ENCODE measurements at regions not wholly inside any gene's neighbourhood (a gene's known extent, or its start where the extent isn't known, plus 50 kb on each side); places are given as distances from the start of the nearest gene placed in this dataset.

DNA sequence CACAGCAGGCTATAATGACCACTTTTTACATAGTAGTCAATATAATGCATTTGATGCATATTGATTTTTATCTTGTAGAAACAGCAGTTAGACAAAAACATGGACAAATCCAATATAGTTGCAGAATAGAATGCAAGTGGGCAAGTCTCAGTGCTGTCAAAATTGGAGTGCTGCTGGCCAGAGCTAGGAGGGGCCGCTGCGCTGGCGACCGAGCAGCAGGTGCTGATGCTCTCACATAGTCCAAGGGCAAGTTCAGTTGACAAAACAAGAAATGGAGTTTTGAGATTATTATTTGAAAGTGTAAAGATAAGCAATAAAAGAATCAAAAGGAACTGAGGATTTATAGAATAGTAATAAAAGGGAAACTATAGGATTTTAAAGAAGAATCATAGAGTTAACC is 60.6 kb upstream of the CDK20 start:
- Histone ChIP-seq H3K27ac (ENCODE audit: low read depth, low read length) (no peak overlapping the region), H3K4me1 (ENCODE audit: control insufficient read depth, low read depth, low read length) (no peaks in the 10 kb centered on the region), H2BK15ac (replicated peaks; ENCODE audit: low read depth) (no peak overlapping the region), H3K4ac (ENCODE audit: low read depth, low read length) (no peak overlapping the region), H4K8ac (ENCODE audit: low read depth, low read length) (no peak overlapping the region), H3K56ac (ENCODE audit: low read length) (no peak overlapping the region), H3K27me3 (ENCODE audit: insufficient read depth, low read length, poor library complexity) (no peaks in the 10 kb centered on the region), H3K79me1 (ENCODE audit: low read length) (no peaks in the 10 kb centered on the region), H3K18ac (ENCODE audit: low read length) (no peak overlapping the region), H2BK120ac (ENCODE audit: low read depth, low read length) (no peak overlapping the region), H4K5ac (ENCODE audit: low read length) (no peak overlapping the region), H2AK5ac (ENCODE audit: low read length) (no peak overlapping the region), H3K23ac (ENCODE audit: low read length) (no peak overlapping the region), H3K9ac (ENCODE audit: low read length) (no peak overlapping the region), H2BK5ac (ENCODE audit: low read length) (no peak overlapping the region), H3K4me3 (ENCODE audit: low read length) (no peak overlapping the region), H3K4me2 (ENCODE audit: low read length) (no peak overlapping the region), H3K79me2 (ENCODE audit: control insufficient read depth, insufficient read depth, low read length) (no peaks in the 10 kb centered on the region), H3K36me3 (ENCODE audit: control insufficient read depth, insufficient read depth, low read length) (no peaks in the 10 kb centered on the region)
- no peak for DNase-seq
- WGBS (ENCODE audit: extremely low coverage, insufficient coverage, low lambda C conversion rate) = no CpG with 5 or more reads among the region's 4 CpGs

DNA sequence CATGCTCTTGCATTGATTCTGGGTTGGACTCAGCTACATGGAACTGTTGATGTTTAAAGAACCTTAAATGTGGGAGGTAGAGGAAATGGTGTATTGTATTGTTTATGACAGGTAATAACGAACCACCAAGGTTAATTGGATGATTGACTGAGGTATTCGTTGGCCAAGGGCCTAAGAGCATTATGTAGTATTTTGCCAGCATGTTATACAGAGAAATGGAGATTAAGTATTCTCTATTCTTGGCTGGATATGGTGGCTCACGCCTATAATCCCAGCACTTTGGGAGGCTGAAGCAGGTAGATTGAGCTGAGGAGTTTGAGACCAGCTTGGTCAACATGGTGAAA is 59.0 kb upstream of the CDK20 start:
- H3K9ac ChIP-seq (ENCODE audit: low read length) = no peak overlapping the region
- H3K4me2 ChIP-seq (ENCODE audit: low read length) = no peak overlapping the region
- H3K27ac ChIP-seq (ENCODE audit: low read depth, low read length) = no peak overlapping the region
- no peak overlapping the region for H3K56ac ChIP-seq (ENCODE audit: low read length)
- WGBS (ENCODE audit: extremely low coverage, insufficient coverage, low lambda C conversion rate) = no CpG with 5 or more reads among the region's 3 CpGs
- no peaks in the 10 kb centered on the region for H3K4me1 ChIP-seq (ENCODE audit: control insufficient read depth, low read depth, low read length)
- H3K4ac ChIP-seq (ENCODE audit: low read depth, low read length) = no peak overlapping the region
- no peaks in the 10 kb centered on the region for H3K79me2 ChIP-seq (ENCODE audit: control insufficient read depth, insufficient read depth, low read length)
- H3K18ac ChIP-seq (ENCODE audit: low read length) = no peak overlapping the region
- no peaks in the 10 kb centered on the region for H3K27me3 ChIP-seq (ENCODE audit: insufficient read depth, low read length, poor library complexity)
- no peak overlapping the region for H2BK5ac ChIP-seq (ENCODE audit: low read length)
- H4K8ac ChIP-seq (ENCODE audit: low read depth, low read length) = no peak overlapping the region
- no peak overlapping the region for H2BK120ac ChIP-seq (ENCODE audit: low read depth, low read length)
- H3K4me3 ChIP-seq (ENCODE audit: low read length) = no peak overlapping the region
- H2AK5ac ChIP-seq (ENCODE audit: low read length) = no peak overlapping the region
- H4K5ac ChIP-seq (ENCODE audit: low read length) = no peak overlapping the region
- no peak for DNase-seq
- no peak overlapping the region for H3K23ac ChIP-seq (ENCODE audit: low read length)
- H3K79me1 ChIP-seq (ENCODE audit: low read length) = no peaks in the 10 kb centered on the region
- H2BK15ac ChIP-seq (replicated peaks; ENCODE audit: low read depth) = no peak overlapping the region
- H3K36me3 ChIP-seq (ENCODE audit: control insufficient read depth, insufficient read depth, low read length) = no peaks in the 10 kb centered on the region

GRCh38 chr9:88028338-88028737 is 54.0 kb upstream of the CDK20 start:
- Histone ChIP-seq H3K18ac (ENCODE audit: low read length) (no peak overlapping the region), H2BK15ac (replicated peaks; ENCODE audit: low read depth) (no peak overlapping the region), H2BK5ac (ENCODE audit: low read length) (no peak overlapping the region), H3K27me3 (ENCODE audit: insufficient read depth, low read length, poor library complexity) (no peaks in the 10 kb centered on the region), H3K4me2 (ENCODE audit: low read length) (no peak overlapping the region), H3K23ac (ENCODE audit: low read length) (no peak overlapping the region), H2BK120ac (ENCODE audit: low read depth, low read length) (no peak overlapping the region), H3K4ac (ENCODE audit: low read depth, low read length) (no peak overlapping the region), H4K5ac (ENCODE audit: low read length) (no peak overlapping the region), H2AK5ac (ENCODE audit: low read length) (no peak overlapping the region), H3K56ac (ENCODE audit: low read length) (no peak overlapping the region), H3K36me3 (ENCODE audit: control insufficient read depth, insufficient read depth, low read length) (no peaks in the 10 kb centered on the region), H4K8ac (ENCODE audit: low read depth, low read length) (no peak overlapping the region), H3K4me1 (ENCODE audit: control insufficient read depth, low read depth, low read length) (peaks cover 3% of the 10 kb centered on the region), H3K4me3 (ENCODE audit: low read length) (no peak overlapping the region), H3K79me1 (ENCODE audit: low read length) (no peaks in the 10 kb centered on the region), H3K79me2 (ENCODE audit: control insufficient read depth, insufficient read depth, low read length) (no peaks in the 10 kb centered on the region), H3K9ac (ENCODE audit: low read length) (no peak overlapping the region), H3K27ac (ENCODE audit: low read depth, low read length) (no peak overlapping the region)
- WGBS (ENCODE audit: extremely low coverage, insufficient coverage, low lambda C conversion rate) = no CpG with 5 or more reads among the region's 2 CpGs
- DNase-seq = no peak

DNA sequence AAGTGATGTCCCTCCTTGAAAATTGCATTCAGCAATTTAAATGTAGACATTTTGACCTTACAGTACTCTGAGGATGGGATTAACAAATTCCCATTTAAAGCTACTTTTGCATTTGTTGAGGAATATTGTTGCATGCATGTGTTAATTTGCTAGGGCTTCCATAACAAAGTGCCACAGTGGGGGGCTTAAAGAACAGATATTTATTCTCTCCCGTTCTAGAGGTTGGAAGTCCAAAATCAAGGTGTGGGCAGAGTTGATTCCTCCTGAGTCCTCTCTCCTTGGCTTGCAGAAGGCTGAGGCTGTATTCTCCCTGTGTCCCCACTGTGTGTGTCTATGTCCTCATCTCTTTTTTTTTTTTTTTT is 51.8 kb upstream of the CDK20 start:
- no peaks in the 10 kb centered on the region for H3K36me3 ChIP-seq (ENCODE audit: control insufficient read depth, insufficient read depth, low read length)
- H4K5ac ChIP-seq (ENCODE audit: low read length) = no peak overlapping the region
- peak; percentile 8 for DNase-seq
- peaks cover 3% of the 10 kb centered on the region for H3K4me1 ChIP-seq (ENCODE audit: control insufficient read depth, low read depth, low read length)
- WGBS (ENCODE audit: extremely low coverage, insufficient coverage, low lambda C conversion rate) = no CpG with 5 or more reads among the region's 1 CpG
- no peak overlapping the region for H2AK5ac ChIP-seq (ENCODE audit: low read length)
- H3K56ac ChIP-seq (ENCODE audit: low read length) = no peak overlapping the region
- H3K79me2 ChIP-seq (ENCODE audit: control insufficient read depth, insufficient read depth, low read length) = no peaks in the 10 kb centered on the region
- no peak overlapping the region for H3K18ac ChIP-seq (ENCODE audit: low read length)
- H3K23ac ChIP-seq (ENCODE audit: low read length) = no peak overlapping the region
- no peaks in the 10 kb centered on the region for H3K79me1 ChIP-seq (ENCODE audit: low read length)
- H2BK120ac ChIP-seq (ENCODE audit: low read depth, low read length) = no peak overlapping the region
- no peak overlapping the region for H2BK15ac ChIP-seq (replicated peaks; ENCODE audit: low read depth)
- H2BK5ac ChIP-seq (ENCODE audit: low read length) = no peak overlapping the region
- H3K27ac ChIP-seq (ENCODE audit: low read depth, low read length) = no peak overlapping the region
- no peak overlapping the region for H4K8ac ChIP-seq (ENCODE audit: low read depth, low read length)
- H3K4me2 ChIP-seq (ENCODE audit: low read length) = no peak overlapping the region
- no peak overlapping the region for H3K4ac ChIP-seq (ENCODE audit: low read depth, low read length)
- no peak overlapping the region for H3K9ac ChIP-seq (ENCODE audit: low read length)
- H3K27me3 ChIP-seq (ENCODE audit: insufficient read depth, low read length, poor library complexity) = no peaks in the 10 kb centered on the region
- H3K4me3 ChIP-seq (ENCODE audit: low read length) = no peak overlapping the region

- DNase-seq = peak; percentile 15
- WGBS (ENCODE audit: extremely low coverage, insufficient coverage, low lambda C conversion rate) = no CpG with 5 or more reads among the region's 8 CpGs
- H2BK120ac ChIP-seq (ENCODE audit: low read depth, low read length) = no peak overlapping the region
- H2BK15ac ChIP-seq (replicated peaks; ENCODE audit: low read depth) = no peak overlapping the region
- H3K56ac ChIP-seq (ENCODE audit: low read length) = no peak overlapping the region
- no peak overlapping the region for H4K8ac ChIP-seq (ENCODE audit: low read depth, low read length)
- no peak overlapping the region for H3K4me2 ChIP-seq (ENCODE audit: low read length)
- no peaks in the 10 kb centered on the region for H3K79me2 ChIP-seq (ENCODE audit: control insufficient read depth, insufficient read depth, low read length)
- H3K23ac ChIP-seq (ENCODE audit: low read length) = no peak overlapping the region
- H4K5ac ChIP-seq (ENCODE audit: low read length) = no peak overlapping the region
- no peaks in the 10 kb centered on the region for H3K36me3 ChIP-seq (ENCODE audit: control insufficient read depth, insufficient read depth, low read length)
- H3K27ac ChIP-seq (ENCODE audit: low read depth, low read length) = no peak overlapping the region
- no peak overlapping the region for H2AK5ac ChIP-seq (ENCODE audit: low read length)
- H3K18ac ChIP-seq (ENCODE audit: low read length) = no peak overlapping the region
- H2BK5ac ChIP-seq (ENCODE audit: low read length) = no peak overlapping the region
- H3K4ac ChIP-seq (ENCODE audit: low read depth, low read length) = no peak overlapping the region
- H3K9ac ChIP-seq (ENCODE audit: low read length) = no peak overlapping the region
- H3K79me1 ChIP-seq (ENCODE audit: low read length) = no peaks in the 10 kb centered on the region
- no peak overlapping the region for H3K4me3 ChIP-seq (ENCODE audit: low read length)
- H3K27me3 ChIP-seq (ENCODE audit: insufficient read depth, low read length, poor library complexity) = no peaks in the 10 kb centered on the region
- peaks cover 3% of the 10 kb centered on the region for H3K4me1 ChIP-seq (ENCODE audit: control insufficient read depth, low read depth, low read length)
Measured at GRCh38 chr9:88025411-88026117, 51.2 kb upstream of the CDK20 start.

DNA sequence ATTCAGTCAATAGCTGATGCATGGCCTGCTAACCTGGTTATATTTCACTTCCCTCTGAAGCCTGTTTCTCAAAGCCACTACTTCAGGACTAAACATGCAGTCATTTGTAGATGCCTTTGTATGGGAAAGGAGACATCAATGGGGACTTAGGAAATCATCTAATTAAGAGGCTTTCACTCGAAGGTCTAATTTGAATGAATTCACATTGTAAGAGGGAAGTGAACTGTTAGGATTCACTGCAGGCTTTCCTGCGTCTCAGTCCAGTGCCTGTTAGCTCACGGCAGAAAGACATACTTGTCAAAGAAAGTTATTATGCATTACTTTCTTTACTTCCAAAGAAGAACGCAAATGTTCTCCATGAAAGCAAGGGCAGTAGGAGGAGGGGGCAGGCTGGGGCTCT is 50.6 kb upstream of the CDK20 start:
- no peak for DNase-seq
- Histone ChIP-seq H3K18ac (ENCODE audit: low read length) (no peak overlapping the region), H3K27ac (ENCODE audit: low read depth, low read length) (no peak overlapping the region)

More for the DNA sequence above, 50.6 kb upstream of the CDK20 start:
- Histone ChIP-seq H3K36me3 (ENCODE audit: control insufficient read depth, insufficient read depth, low read length) (no peaks in the 10 kb centered on the region), H2BK15ac (replicated peaks; ENCODE audit: low read depth) (no peak overlapping the region), H3K27me3 (ENCODE audit: insufficient read depth, low read length, poor library complexity) (no peaks in the 10 kb centered on the region), H3K79me1 (ENCODE audit: low read length) (no peaks in the 10 kb centered on the region), H4K8ac (ENCODE audit: low read depth, low read length) (no peak overlapping the region), H3K23ac (ENCODE audit: low read length) (no peak overlapping the region), H3K79me2 (ENCODE audit: control insufficient read depth, insufficient read depth, low read length) (no peaks in the 10 kb centered on the region), H2BK120ac (ENCODE audit: low read depth, low read length) (no peak overlapping the region), H3K9ac (ENCODE audit: low read length) (no peak overlapping the region), H2BK5ac (ENCODE audit: low read length) (no peak overlapping the region), H3K4me1 (ENCODE audit: control insufficient read depth, low read depth, low read length) (peaks cover 3% of the 10 kb centered on the region), H3K4ac (ENCODE audit: low read depth, low read length) (no peak overlapping the region), H4K5ac (ENCODE audit: low read length) (no peak overlapping the region), H2AK5ac (ENCODE audit: low read length) (no peak overlapping the region), H3K56ac (ENCODE audit: low read length) (no peak overlapping the region), H3K4me3 (ENCODE audit: low read length) (no peak overlapping the region), H3K4me2 (ENCODE audit: low read length) (no peak overlapping the region)
- WGBS (ENCODE audit: extremely low coverage, insufficient coverage, low lambda C conversion rate) = no CpG with 5 or more reads among the region's 4 CpGs

Measured in mesendoderm (in vitro differentiated cells).